ENCODE measurements at regions not wholly inside any gene's neighbourhood (a gene's known extent, or its start where the extent isn't known, plus 50 kb on each side); places are given as distances from the start of the nearest gene placed in this dataset.

DNA sequence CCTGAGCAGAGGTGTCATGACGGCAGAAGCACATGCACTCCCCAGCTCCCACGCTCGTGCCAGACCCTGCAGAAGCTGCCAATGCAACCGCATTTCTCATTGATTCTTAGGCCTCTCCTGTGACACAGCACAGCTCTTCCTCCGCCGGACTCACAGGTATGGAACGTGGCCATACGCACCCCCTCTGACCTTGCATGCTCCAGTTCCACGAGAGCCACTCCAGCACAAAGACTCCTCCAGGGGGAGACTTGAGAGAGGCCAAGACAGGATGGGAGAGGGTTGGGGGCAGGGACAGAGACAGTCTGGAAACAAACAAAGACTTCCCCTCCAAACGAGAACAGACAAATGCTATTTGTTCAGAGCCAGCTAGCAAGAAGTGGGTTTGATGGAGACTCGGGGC, 124.3 kb upstream of the PPP2R2D start:
- H3K27ac ChIP-seq = no peak overlapping the region
- ChIA-PET CTCF (no interaction called here), POLR2A (ENCODE audit: low non-redundant PET) (no interaction called here)
- TF ChIP-seq, protein P1, sequence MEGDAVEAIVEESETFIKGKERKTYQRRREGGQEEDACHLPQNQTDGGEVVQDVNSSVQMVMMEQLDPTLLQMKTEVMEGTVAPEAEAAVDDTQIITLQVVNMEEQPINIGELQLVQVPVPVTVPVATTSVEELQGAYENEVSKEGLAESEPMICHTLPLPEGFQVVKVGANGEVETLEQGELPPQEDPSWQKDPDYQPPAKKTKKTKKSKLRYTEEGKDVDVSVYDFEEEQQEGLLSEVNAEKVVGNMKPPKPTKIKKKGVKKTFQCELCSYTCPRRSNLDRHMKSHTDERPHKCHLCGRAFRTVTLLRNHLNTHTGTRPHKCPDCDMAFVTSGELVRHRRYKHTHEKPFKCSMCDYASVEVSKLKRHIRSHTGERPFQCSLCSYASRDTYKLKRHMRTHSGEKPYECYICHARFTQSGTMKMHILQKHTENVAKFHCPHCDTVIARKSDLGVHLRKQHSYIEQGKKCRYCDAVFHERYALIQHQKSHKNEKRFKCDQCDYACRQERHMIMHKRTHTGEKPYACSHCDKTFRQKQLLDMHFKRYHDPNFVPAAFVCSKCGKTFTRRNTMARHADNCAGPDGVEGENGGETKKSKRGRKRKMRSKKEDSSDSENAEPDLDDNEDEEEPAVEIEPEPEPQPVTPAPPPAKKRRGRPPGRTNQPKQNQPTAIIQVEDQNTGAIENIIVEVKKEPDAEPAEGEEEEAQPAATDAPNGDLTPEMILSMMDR (conservative IDR thresholded peaks at IDR 0.05; ENCODE audit: low read depth) = no peak
- DNase-seq (ENCODE audit: low spot score) = no peak

GRCh38 chr10:131777162-131777561, 123.6 kb upstream of the PPP2R2D start:
- ChIA-PET POLR2A (ENCODE audit: low non-redundant PET) (no interaction called here), CTCF (no interaction called here)
- no peak overlapping the region for H3K27ac ChIP-seq
- TF ChIP-seq, protein P1 (conservative IDR thresholded peaks at IDR 0.05; ENCODE audit: low read depth) = no peak
- no peak for DNase-seq (ENCODE audit: low spot score)

- DNase-seq (ENCODE audit: low spot score) = no peak
- no peak overlapping the region for H3K27ac ChIP-seq
- CTCF ChIA-PET = interaction anchor here (0.7 kb wide), 1 partner anchor 927 kb away, joined by 3 read pairs; no protein-coding TSS in a partner anchor
- POLR2A ChIA-PET (ENCODE audit: low non-redundant PET) = no interaction called here
- TF ChIP-seq, protein P1 (conservative IDR thresholded peaks at IDR 0.05; ENCODE audit: low read depth) = no peak
These were observed 122.9 kb upstream of the PPP2R2D start for GRCh38 chr10:131777921-131778320.

DNA sequence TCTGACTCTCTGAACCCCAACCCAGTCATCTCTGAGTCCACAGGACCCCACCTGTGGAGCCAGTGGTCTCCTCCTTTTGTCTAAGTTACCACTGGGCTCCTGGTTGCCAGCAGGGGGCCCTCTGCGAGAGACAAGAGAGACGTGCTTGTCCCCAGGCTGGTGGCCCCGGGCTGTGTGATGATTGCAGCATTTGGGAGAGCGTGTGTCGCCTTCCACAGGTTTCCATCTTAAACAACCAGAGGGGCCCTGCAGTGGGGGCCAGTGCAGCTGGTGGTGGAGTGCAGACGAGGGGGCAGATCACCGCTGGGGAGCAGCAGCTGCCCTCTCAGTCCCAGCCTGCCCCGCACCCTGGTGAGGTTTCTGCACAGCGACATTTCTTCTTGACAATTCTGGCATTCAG, 122.4 kb upstream of the PPP2R2D start:
- TF ChIP-seq, protein P1 (conservative IDR thresholded peaks at IDR 0.05; ENCODE audit: low read depth) = no peak
- POLR2A ChIA-PET (ENCODE audit: low non-redundant PET) = no interaction called here
- H3K27ac ChIP-seq = no peak overlapping the region
- DNase-seq (ENCODE audit: low spot score) = no peak
- CTCF ChIA-PET = interaction anchor here (0.7 kb wide), 2 partner anchors 927 to 1393 kb away, joined by 3 read pairs; no protein-coding TSS in a partner anchor

- H3K27ac ChIP-seq = no peak overlapping the region
- TF ChIP-seq, protein P1 (conservative IDR thresholded peaks at IDR 0.05; ENCODE audit: low read depth) = no peak
- CTCF ChIA-PET = interaction anchor here (0.7 kb wide), 2 partner anchors 927 to 1394 kb away, joined by 3 read pairs; no protein-coding TSS in a partner anchor
These were observed 122.0 kb upstream of the PPP2R2D start for GRCh38 chr10:131778842-131779241.

GRCh38 chr10:131779661-131780394, 121.0 kb upstream of the PPP2R2D start:
- ChIA-PET POLR2A (ENCODE audit: low non-redundant PET) (no interaction called here), CTCF (no interaction called here)
- no peak for DNase-seq (ENCODE audit: low spot score)
- TF ChIP-seq, protein P1 (conservative IDR thresholded peaks at IDR 0.05; ENCODE audit: low read depth) = no peak
- no peak overlapping the region for H3K27ac ChIP-seq

More at GRCh38 chr10:131778842-131779241, 122.0 kb upstream of the PPP2R2D start:
- no peak for DNase-seq (ENCODE audit: low spot score)
- POLR2A ChIA-PET (ENCODE audit: low non-redundant PET) = no interaction called here
